ENCODE measurements at regions not wholly inside any gene's neighbourhood (a gene's known extent, or its start where the extent isn't known, plus 50 kb on each side); places are given as distances from the start of the nearest gene placed in this dataset.

- no peak overlapping the region for H3K4me3 ChIP-seq (replicated peaks in 1 of 3; ENCODE audit: insufficient read depth in 1 of 3, low read depth in 2 of 3, low read length in 3 of 3)
- BruUV-seq (replicated peaks): no TSS peak
- ATAC-seq: no peak
- in situ Hi-C loops (cut with HindIII; ENCODE audit: extremely low pct_ligation_motif_present, low pct_unique_long_range_greater_than_20kb): no loop called here
- H3K27me3 ChIP-seq (ENCODE audit: control insufficient read depth in 1 of 2, insufficient read depth in 2 of 2, low read length in 2 of 2): no peaks in the 10 kb centered on the region
- FAIRE-seq: no peak
- no peak overlapping the region for H2AFZ ChIP-seq (ENCODE audit: low read length)
- WGBS (ENCODE audit: low lambda C conversion rate): 0% methylated on average over 2 of the region's 2 CpGs
- no peak overlapping the region for H3K9ac ChIP-seq (ENCODE audit: insufficient read depth, low read depth, low read length)
- no peaks in the 10 kb centered on the region for H3K36me3 ChIP-seq (replicated peaks in 1 of 2; ENCODE audit: control insufficient read depth in 1 of 2, insufficient read depth in 2 of 2, low read length in 2 of 2)
- DNase-seq (ENCODE audit: low spot score): no peak
- H3K27ac ChIP-seq (ENCODE audit: extremely low read length, insufficient read depth, low read length): no peak overlapping the region
- H4K20me1 ChIP-seq (ENCODE audit: insufficient read depth, low read length): no peaks in the 10 kb centered on the region
- no peaks in the 10 kb centered on the region for H3K9me3 ChIP-seq (ENCODE audit: low read length)
- ChIA-PET POLR2A (no interaction called here), CTCF (ENCODE audit: low intra/inter-chr PET ratio, low total read pairs) (no interaction called here)
- H3K4me1 ChIP-seq (ENCODE audit: insufficient read depth, low read length): no peaks in the 10 kb centered on the region
- intact Hi-C loops (cut with micrococcal nuclease; ENCODE audit: unreplicated experiment): no loop called here
- no peak overlapping the region for H3K4me2 ChIP-seq (ENCODE audit: low read depth, low read length)
- H3K79me2 ChIP-seq (ENCODE audit: insufficient read depth, low read length): no peaks in the 10 kb centered on the region
- TF ChIP-seq MAFF (IDR thresholded peaks at IDR 0.05; ENCODE audit: low read depth, low read length): 0 out of 2 replicates have a peak, but pooled peaks have one; percentile 25
- no peak for TF ChIP-seq GFI1 (CRISPR knock-in tag; IDR thresholded peaks at IDR 0.05; ENCODE audit: borderline replicate concordance)
- peak; percentile 20; the same call in 1 of the 2 replicates for TF ChIP-seq NFE2L2 (IDR thresholded peaks at IDR 0.05; ENCODE audit: low read length)
- peak in 1 of 2 experiments; percentile 23; a peak in 1 of 4 replicates for TF ChIP-seq MAFK (conservative IDR thresholded peaks at IDR 0.05 in 1 of 2, IDR thresholded peaks at IDR 0.05 in 1 of 2; ENCODE audit: low read length in 2 of 2)
- no peak for TF ChIP-seq ZEB1 (IDR thresholded peaks at IDR 0.05; ENCODE audit: insufficient replicate concordance, low read depth)
Measured at GRCh38 chr5:26757941-26758340, 280.4 kb downstream of the CDH9 start.

DNA sequence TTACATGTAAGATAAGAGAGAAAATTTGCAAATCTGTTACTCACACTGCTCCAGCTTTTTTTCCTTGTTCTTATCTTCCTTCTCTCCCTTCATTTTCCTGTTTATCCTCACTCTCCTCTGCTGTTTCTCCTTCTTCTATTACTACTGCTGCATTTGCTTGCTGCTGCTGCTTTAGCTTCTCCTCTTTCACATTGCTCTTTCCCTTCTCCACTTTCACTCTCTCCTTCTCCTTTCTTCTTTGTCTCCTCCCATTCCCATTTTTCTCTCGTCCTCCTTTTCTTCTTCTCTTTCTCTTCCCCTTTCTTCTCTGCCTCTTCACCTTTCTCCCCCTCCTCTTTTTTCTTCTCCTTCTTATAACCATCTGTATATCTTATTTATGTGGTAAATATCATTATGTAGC lies 288.6 kb downstream of the CDH9 start:
- Histone ChIP-seq H3K36me3 (replicated peaks in 1 of 2; ENCODE audit: control insufficient read depth in 1 of 2, insufficient read depth in 2 of 2, low read length in 2 of 2) (no peaks in the 10 kb centered on the region), H2AFZ (ENCODE audit: low read length) (no peak overlapping the region), H3K79me2 (ENCODE audit: insufficient read depth, low read length) (no peaks in the 10 kb centered on the region), H3K9ac (ENCODE audit: insufficient read depth, low read depth, low read length) (no peak overlapping the region), H3K9me3 (ENCODE audit: low read length) (no peaks in the 10 kb centered on the region), H3K27me3 (ENCODE audit: control insufficient read depth in 1 of 2, insufficient read depth in 2 of 2, low read length in 2 of 2) (no peaks in the 10 kb centered on the region; a peak in 1 of 5 replicates), H4K20me1 (ENCODE audit: insufficient read depth, low read length) (no peaks in the 10 kb centered on the region), H3K4me2 (ENCODE audit: low read depth, low read length) (no peak overlapping the region), H3K4me1 (ENCODE audit: insufficient read depth, low read length) (no peaks in the 10 kb centered on the region), H3K4me3 (replicated peaks in 1 of 3; ENCODE audit: insufficient read depth in 1 of 3, low read depth in 2 of 3, low read length in 3 of 3) (no peak overlapping the region), H3K27ac (ENCODE audit: extremely low read length, insufficient read depth, low read length) (no peak overlapping the region)
- DNase-seq (ENCODE audit: low spot score) (no peak), FAIRE-seq (no peak), ATAC-seq (no peak)
- in situ Hi-C loops (cut with HindIII; ENCODE audit: extremely low pct_ligation_motif_present, low pct_unique_long_range_greater_than_20kb): no loop called here
- ChIA-PET CTCF (ENCODE audit: low intra/inter-chr PET ratio, low total read pairs) (no interaction called here), POLR2A (no interaction called here)
- intact Hi-C loops (cut with micrococcal nuclease; ENCODE audit: unreplicated experiment): no loop called here
- BruUV-seq (replicated peaks): no TSS peak
- 0% methylated on average over 1 of the region's 1 CpG for WGBS (ENCODE audit: low lambda C conversion rate)
- TF ChIP-seq CCAR2 (optimal IDR thresholded peaks at IDR 0.05; ENCODE audit: low read depth, low read length): no peak
- TF ChIP-seq SNAI1 (CRISPR knock-in tag; IDR thresholded peaks at IDR 0.05; ENCODE audit: borderline replicate concordance): no peak
- TF ChIP-seq ZNF768 (CRISPR knock-in tag; IDR thresholded peaks at IDR 0.05): no peak
- TF ChIP-seq ZNF549 (CRISPR knock-in tag; IDR thresholded peaks at IDR 0.05): no peak
- no peak for TF ChIP-seq MXD1 (CRISPR knock-in tag; IDR thresholded peaks at IDR 0.05)
- no peak for TF ChIP-seq RFXAP (CRISPR knock-in tag; IDR thresholded peaks at IDR 0.05; ENCODE audit: borderline replicate concordance)
- TF ChIP-seq KDM6A (CRISPR knock-in tag; IDR thresholded peaks at IDR 0.05; ENCODE audit: low read depth): no peak
- TF ChIP-seq ZNF326 (CRISPR knock-in tag; IDR thresholded peaks at IDR 0.05; ENCODE audit: borderline replicate concordance): no peak
- no peak for TF ChIP-seq PLSCR1 (CRISPR knock-in tag; IDR thresholded peaks at IDR 0.05; ENCODE audit: borderline replicate concordance)
- TF ChIP-seq LRRFIP1 (CRISPR knock-in tag; conservative IDR thresholded peaks at IDR 0.05): no peak
- no peak for TF ChIP-seq HDAC2 (CRISPR knock-in tag; IDR thresholded peaks at IDR 0.05)
- no peak for TF ChIP-seq ZSCAN30 (CRISPR knock-in tag; IDR thresholded peaks at IDR 0.05)
- TF ChIP-seq RAD51 (IDR thresholded peaks at IDR 0.05; ENCODE audit: borderline replicate concordance): no peak
